Panc1 (cell line): ENCODE measurements at regions not wholly inside any gene's neighbourhood (a gene's known extent, or its start where the extent isn't known, plus 50 kb on each side); places are given as distances from the start of the nearest gene placed in this dataset.

Experiments used
- ATAC-seq: fragments of 200-7000 bp; cut with Tn5 transposase; 2 replicates; pipeline ENCODE4 v1.9.1; 2020; ENCODE audit warnings: mild to moderate bottlenecking, moderate library complexity
- BruUV-seq: library from RNA; stranded (reverse); fragments of 400-500 nt; replicated peaks from 2 replicates; lab custom pipeline; 2021; lab: Mats Ljungman, UMichigan
- CTCF ChIA-PET: fragments of 300-600 bp; sonication (Branson Sonifier 250); formaldehyde crosslinking; loops from one replicate; lab custom pipeline; 2022; ENCODE audit warnings: antibody characterized with exemption; lab: Charles Lee
- POLR2A ChIA-PET: fragments of 300-600 bp; sonication (Branson Sonifier 250); formaldehyde crosslinking; loops from one replicate; lab custom pipeline; 2022; ENCODE audit warnings: antibody characterized with exemption; lab: Charles Lee
- DNase-seq: peaks from one replicate; pipeline ENCODE4 v3.0.0-alpha.2; 2010; ENCODE audit warnings: low read depth, low spot score
- H3K27ac ChIP-seq: 2 replicates; pipeline ENCODE4 v1.5.1; 2011; ENCODE audit warnings: mild to moderate bottlenecking, low read length, inconsistent platforms
- H3K27me3 ChIP-seq: fragments of 200-500 bp; sonication (Bioruptor generic); 2 replicates; pipeline ENCODE4 v1.6.0; 2014; ENCODE audit warnings: low read length, inconsistent platforms; ENCODE audit not compliant: control insufficient read depth, insufficient read depth
- H3K36me3 ChIP-seq: fragments of 200-500 bp; sonication (Bioruptor generic); 2 replicates; pipeline ENCODE4 v1.5.1; 2014; ENCODE audit warnings: inconsistent platforms, mild to moderate bottlenecking, low read length, moderate library complexity; ENCODE audit not compliant: control insufficient read depth, insufficient read depth
- H3K4me1 ChIP-seq: 2 replicates; pipeline ENCODE4 v1.5.1; 2011; ENCODE audit warnings: inconsistent platforms, mild to moderate bottlenecking, low read length, moderate library complexity; ENCODE audit not compliant: control insufficient read depth, insufficient read depth
- H3K4me3 ChIP-seq, 2 experiments: 2 replicates each; pipeline ENCODE4 v1.5.1; 2011 to 2012; ENCODE audit warnings: low read depth in 2 of 2, low read length in 2 of 2, mild to moderate bottlenecking in 2 of 2, inconsistent platforms in 1 of 2, moderate library complexity in 1 of 2
- H3K9me3 ChIP-seq: fragments of 200-500 bp; sonication (Bioruptor generic); 2 replicates; pipeline ENCODE4 v1.5.1; 2014; ENCODE audit warnings: low read depth, mild to moderate bottlenecking, inconsistent platforms, low read length, moderate library complexity; ENCODE audit not compliant: control insufficient read depth, insufficient read depth
- POLR2AphosphoS5 ChIP-seq: IDR thresholded peaks from 2 replicates; pipeline ENCODE4 v1.6.1; 2012; ENCODE audit warnings: mild to moderate bottlenecking, low read depth, low read length, moderate library complexity
- SIN3A ChIP-seq: IDR thresholded peaks from 2 replicates; pipeline ENCODE4 v1.6.1; 2012; ENCODE audit warnings: low read depth, mild to moderate bottlenecking, low read length, moderate library complexity, borderline replicate concordance; ENCODE audit not compliant: insufficient read depth
- TCF7L2 ChIP-seq: IDR thresholded peaks from 2 replicates; pipeline ENCODE4 v1.6.1; 2011; ENCODE audit warnings: mild to moderate bottlenecking, low read depth, low read length, inconsistent platforms
- in situ Hi-C: cut with HindIII; loops from 2 replicates; pipeline ENCODE4 v1.10.0; 2016; ENCODE audit warnings: low sequenced_read_pairs, low pct_unique_long_range_greater_than_20kb
- intact Hi-C: fragments of 100-400 bp; cut with micrococcal nuclease; formaldehyde crosslinking; loops from one replicate; pipeline ENCODE4 v1.10.0; 2022; ENCODE audit not compliant: unreplicated experiment
- TF ChIP-seq, protein P1 (sequence below): fragments of 450-650 bp; IDR thresholded peaks from 2 replicates; pipeline ENCODE4 v1.5.1; 2017; ENCODE audit warnings: mild to moderate bottlenecking
- TF ChIP-seq, protein P2 (sequence below), 2 experiments: IDR thresholded peaks; 2 replicates each; pipeline ENCODE4 v1.6.1; 2011 to 2012; ENCODE audit warnings: low read depth in 2 of 2, control low read depth in 1 of 2, low read length in 1 of 2, mild to moderate bottlenecking in 1 of 2, moderate library complexity in 1 of 2; ENCODE audit not compliant: insufficient read depth in 1 of 2

DNA sequence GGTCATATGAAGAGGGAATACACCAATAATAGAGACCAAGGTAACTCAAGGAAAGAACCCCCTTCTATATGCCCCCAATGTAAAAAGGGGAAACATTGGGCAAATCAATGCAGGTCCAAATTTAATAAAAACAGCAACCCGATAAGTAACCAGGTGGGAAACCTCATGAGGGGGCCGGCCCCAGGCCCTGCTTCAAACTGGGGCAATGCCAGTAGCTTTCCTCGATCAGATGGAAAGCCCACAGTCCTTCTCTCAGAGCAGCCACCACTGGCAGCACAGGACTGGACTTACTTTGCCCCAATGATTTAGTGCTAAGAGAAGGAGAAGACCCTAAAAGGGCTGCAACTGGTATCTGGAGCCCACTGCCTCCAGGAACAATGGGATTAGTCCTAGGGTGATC lies 65.6 kb upstream of the ASCC3 start:
- POLR2A ChIA-PET: no interaction called here
- H3K4me1 ChIP-seq: no peaks in the 10 kb centered on the region

DNA sequence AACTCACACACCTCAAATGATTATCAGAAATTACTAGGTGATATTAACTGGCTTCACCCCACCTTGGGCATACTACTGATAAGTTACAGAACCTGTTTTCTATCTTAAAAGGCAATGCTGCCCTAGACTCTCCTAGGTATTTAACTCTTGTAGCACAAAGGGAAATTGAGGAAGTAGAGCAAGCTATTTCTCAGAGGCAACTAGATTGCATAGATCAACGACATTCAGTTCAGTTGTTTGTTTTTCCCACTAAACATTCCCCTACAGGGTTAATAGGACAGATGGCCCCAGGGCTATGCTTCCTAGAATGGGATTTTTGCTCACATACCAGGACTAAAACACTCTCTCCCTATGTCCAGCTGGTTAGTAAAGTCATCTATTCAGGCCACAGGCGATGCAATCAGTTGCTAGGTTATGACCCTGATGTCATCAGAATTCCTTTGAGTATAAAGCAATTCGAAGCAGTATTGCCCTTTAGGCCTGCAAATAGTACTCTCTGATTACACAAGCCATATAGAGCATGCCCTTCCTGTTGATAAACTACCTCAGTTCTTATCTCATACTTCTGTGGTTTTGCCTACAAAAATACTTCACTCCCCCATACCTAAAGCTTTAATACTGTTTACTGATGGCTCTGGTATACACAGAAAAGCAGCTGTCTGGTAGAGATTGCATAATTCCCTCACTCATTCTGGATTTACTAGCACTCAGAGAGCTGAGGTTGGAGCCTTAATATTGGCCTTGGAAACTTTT lies 67.4 kb upstream of the ASCC3 start:
- H3K4me3 ChIP-seq: no peak overlapping the region
- no peaks in the 10 kb centered on the region for H3K4me1 ChIP-seq
- CTCF ChIA-PET: no interaction called here
- H3K9me3 ChIP-seq: no peaks in the 10 kb centered on the region
- H3K27me3 ChIP-seq: no peaks in the 10 kb centered on the region
- no peaks in the 10 kb centered on the region for H3K36me3 ChIP-seq
- intact Hi-C loops (no loop called here), in situ Hi-C loops (no loop called here)
- TF ChIP-seq POLR2AphosphoS5: no peak
- TF ChIP-seq SIN3A: no peak
- TF ChIP-seq TCF7L2: peak; percentile 80
- TF ChIP-seq, protein P1, sequence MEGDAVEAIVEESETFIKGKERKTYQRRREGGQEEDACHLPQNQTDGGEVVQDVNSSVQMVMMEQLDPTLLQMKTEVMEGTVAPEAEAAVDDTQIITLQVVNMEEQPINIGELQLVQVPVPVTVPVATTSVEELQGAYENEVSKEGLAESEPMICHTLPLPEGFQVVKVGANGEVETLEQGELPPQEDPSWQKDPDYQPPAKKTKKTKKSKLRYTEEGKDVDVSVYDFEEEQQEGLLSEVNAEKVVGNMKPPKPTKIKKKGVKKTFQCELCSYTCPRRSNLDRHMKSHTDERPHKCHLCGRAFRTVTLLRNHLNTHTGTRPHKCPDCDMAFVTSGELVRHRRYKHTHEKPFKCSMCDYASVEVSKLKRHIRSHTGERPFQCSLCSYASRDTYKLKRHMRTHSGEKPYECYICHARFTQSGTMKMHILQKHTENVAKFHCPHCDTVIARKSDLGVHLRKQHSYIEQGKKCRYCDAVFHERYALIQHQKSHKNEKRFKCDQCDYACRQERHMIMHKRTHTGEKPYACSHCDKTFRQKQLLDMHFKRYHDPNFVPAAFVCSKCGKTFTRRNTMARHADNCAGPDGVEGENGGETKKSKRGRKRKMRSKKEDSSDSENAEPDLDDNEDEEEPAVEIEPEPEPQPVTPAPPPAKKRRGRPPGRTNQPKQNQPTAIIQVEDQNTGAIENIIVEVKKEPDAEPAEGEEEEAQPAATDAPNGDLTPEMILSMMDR: no peak
- TF ChIP-seq, protein P2, sequence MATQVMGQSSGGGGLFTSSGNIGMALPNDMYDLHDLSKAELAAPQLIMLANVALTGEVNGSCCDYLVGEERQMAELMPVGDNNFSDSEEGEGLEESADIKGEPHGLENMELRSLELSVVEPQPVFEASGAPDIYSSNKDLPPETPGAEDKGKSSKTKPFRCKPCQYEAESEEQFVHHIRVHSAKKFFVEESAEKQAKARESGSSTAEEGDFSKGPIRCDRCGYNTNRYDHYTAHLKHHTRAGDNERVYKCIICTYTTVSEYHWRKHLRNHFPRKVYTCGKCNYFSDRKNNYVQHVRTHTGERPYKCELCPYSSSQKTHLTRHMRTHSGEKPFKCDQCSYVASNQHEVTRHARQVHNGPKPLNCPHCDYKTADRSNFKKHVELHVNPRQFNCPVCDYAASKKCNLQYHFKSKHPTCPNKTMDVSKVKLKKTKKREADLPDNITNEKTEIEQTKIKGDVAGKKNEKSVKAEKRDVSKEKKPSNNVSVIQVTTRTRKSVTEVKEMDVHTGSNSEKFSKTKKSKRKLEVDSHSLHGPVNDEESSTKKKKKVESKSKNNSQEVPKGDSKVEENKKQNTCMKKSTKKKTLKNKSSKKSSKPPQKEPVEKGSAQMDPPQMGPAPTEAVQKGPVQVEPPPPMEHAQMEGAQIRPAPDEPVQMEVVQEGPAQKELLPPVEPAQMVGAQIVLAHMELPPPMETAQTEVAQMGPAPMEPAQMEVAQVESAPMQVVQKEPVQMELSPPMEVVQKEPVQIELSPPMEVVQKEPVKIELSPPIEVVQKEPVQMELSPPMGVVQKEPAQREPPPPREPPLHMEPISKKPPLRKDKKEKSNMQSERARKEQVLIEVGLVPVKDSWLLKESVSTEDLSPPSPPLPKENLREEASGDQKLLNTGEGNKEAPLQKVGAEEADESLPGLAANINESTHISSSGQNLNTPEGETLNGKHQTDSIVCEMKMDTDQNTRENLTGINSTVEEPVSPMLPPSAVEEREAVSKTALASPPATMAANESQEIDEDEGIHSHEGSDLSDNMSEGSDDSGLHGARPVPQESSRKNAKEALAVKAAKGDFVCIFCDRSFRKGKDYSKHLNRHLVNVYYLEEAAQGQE (IDR thresholded peaks at IDR 0.05; ENCODE audit: insufficient read depth in 1 of 2, low read depth in 2 of 2, low read length in 1 of 2): no peak
- peak overlapping the region; percentile 54; the same call in 1 of the 2 replicates for H3K27ac ChIP-seq
- peak; percentile 75; the same call in 1 of the 2 replicates for ATAC-seq
- BruUV-seq: no TSS peak
- no peak for DNase-seq
- POLR2A ChIA-PET: no interaction called here

More for the DNA sequence above, 65.6 kb upstream of the ASCC3 start:
- ATAC-seq (no peak), DNase-seq (no peak)
- no TSS peak for BruUV-seq
- H3K27ac ChIP-seq: no peak overlapping the region; the same call in 1 of the 2 replicates
- H3K4me3 ChIP-seq: no peak overlapping the region
- H3K27me3 ChIP-seq: no peaks in the 10 kb centered on the region
- in situ Hi-C loops (no loop called here), intact Hi-C loops (no loop called here)
- CTCF ChIA-PET: no interaction called here
- no peak for TF ChIP-seq TCF7L2
- H3K36me3 ChIP-seq: no peaks in the 10 kb centered on the region
- no peaks in the 10 kb centered on the region for H3K9me3 ChIP-seq

DNA sequence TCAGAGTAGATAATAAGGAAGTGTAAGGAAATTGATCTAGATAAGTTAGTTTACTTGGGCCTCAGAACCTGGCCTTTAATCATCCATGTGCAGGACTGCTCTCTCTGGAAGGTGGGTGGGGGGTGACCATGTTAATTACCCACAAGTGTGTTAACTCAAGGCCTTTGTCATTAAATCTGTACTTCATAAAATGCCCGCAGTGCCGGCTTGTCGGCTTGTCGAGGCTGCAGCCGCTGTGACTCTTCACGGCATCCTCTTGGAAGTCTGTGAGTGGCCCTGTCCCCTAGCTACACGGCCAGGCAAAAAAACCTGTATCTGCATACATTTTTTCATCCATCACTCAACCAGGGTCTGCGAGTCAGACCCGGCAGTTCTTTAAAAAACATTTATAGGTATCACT lies 70.9 kb upstream of the ASCC3 start:
- ATAC-seq: no peak
- Histone ChIP-seq H3K27me3 (no peaks in the 10 kb centered on the region), H3K4me1 (no peaks in the 10 kb centered on the region), H3K36me3 (no peaks in the 10 kb centered on the region), H3K27ac (no peak overlapping the region; the same call in 1 of the 2 replicates), H3K4me3 (no peak overlapping the region), H3K9me3 (no peaks in the 10 kb centered on the region)
- ChIA-PET POLR2A (no interaction called here), CTCF (no interaction called here)
- DNase-seq: no peak
- BruUV-seq: no TSS peak
- TF ChIP-seq TCF7L2 (no peak), SIN3A (no peak), POLR2AphosphoS5 (no peak)
- TF ChIP-seq, protein P1: no peak
- TF ChIP-seq, protein P2 (IDR thresholded peaks at IDR 0.05; ENCODE audit: insufficient read depth in 1 of 2, low read depth in 2 of 2, low read length in 1 of 2): no peak
- intact Hi-C loops (no loop called here), in situ Hi-C loops (no loop called here)
